GM23338 (cell line): ENCODE measurements at regions not wholly inside any gene's neighbourhood (a gene's known extent, or its start where the extent isn't known, plus 50 kb on each side); places are given as distances from the start of the nearest gene placed in this dataset.

ENCODE experiments used
- ATAC-seq: fragments of 200-7000 bp; cut with Tn5 transposase; 3 replicates; pipeline ENCODE4 v1.9.1; 2020
- DNase-seq: peaks from one replicate; pipeline ENCODE4 v3.0.0-alpha.2; 2015; ENCODE audit warnings: low spot score
- H2AFZ ChIP-seq: fragments of 200-600 bp; sonication (generic); 2 replicates; pipeline ENCODE4 v1.8.0; 2016; ENCODE audit warnings: antibody characterized with exemption, mild to moderate bottlenecking, moderate library complexity
- H3F3A ChIP-seq: fragments of 200-600 bp; sonication (generic); replicated peaks from 2 replicates; pipeline ENCODE4 v1.8.0; 2017; ENCODE audit warnings: antibody characterized with exemption, mixed run types, low read depth
- H3K27ac ChIP-seq: fragments of 200-600 bp; sonication (generic); 2 replicates; pipeline ENCODE4 v1.6.1; 2016; ENCODE audit warnings: low read depth
- H3K27me3 ChIP-seq: fragments of 200-600 bp; sonication (generic); 2 replicates; pipeline ENCODE4 v1.8.0; 2016; ENCODE audit warnings: mild to moderate bottlenecking, mixed run types, moderate library complexity; ENCODE audit not compliant: insufficient read depth
- H3K36me3 ChIP-seq: fragments of 200-600 bp; sonication (generic); 2 replicates; pipeline ENCODE4 v1.8.0; 2016; ENCODE audit warnings: mild to moderate bottlenecking; ENCODE audit not compliant: insufficient read depth
- H3K4me1 ChIP-seq: fragments of 200-600 bp; sonication (generic); 2 replicates; pipeline ENCODE4 v1.8.0; 2016; ENCODE audit warnings: mild to moderate bottlenecking, moderate library complexity; ENCODE audit not compliant: insufficient read depth
- H3K4me2 ChIP-seq: fragments of 200-600 bp; sonication (generic); 2 replicates; pipeline ENCODE4 v1.7.1; 2017; ENCODE audit warnings: mixed run types
- H3K4me3 ChIP-seq: fragments of 200-600 bp; sonication (generic); 2 replicates; pipeline ENCODE4 v1.6.1; 2016; ENCODE audit warnings: mixed run types
- H3K79me2 ChIP-seq: fragments of 200-600 bp; sonication (generic); replicated peaks from 2 replicates; pipeline ENCODE4 v1.8.0; 2017; ENCODE audit warnings: mild to moderate bottlenecking; ENCODE audit not compliant: insufficient read depth
- H3K9me2 ChIP-seq: fragments of 200-600 bp; sonication (generic); 2 replicates; pipeline ENCODE4 v1.8.0; 2017; ENCODE audit not compliant: insufficient read depth
- H4K20me1 ChIP-seq: fragments of 200-600 bp; sonication (generic); replicated peaks from 2 replicates; pipeline ENCODE4 v1.8.0; 2017; ENCODE audit warnings: mild to moderate bottlenecking; ENCODE audit not compliant: insufficient read depth
- H3K27ac Mint-ChIP-seq: 2 replicates; pipeline ENCODE4 v1.8.0; 2020; ENCODE audit warnings: inconsistent platforms, mild to moderate bottlenecking, moderate library complexity, mixed read lengths
- H3K27me3 Mint-ChIP-seq: 3 replicates; pipeline ENCODE4 v1.8.0; 2022; ENCODE audit warnings: low read depth, mild to moderate bottlenecking, moderate library complexity, mixed read lengths, inconsistent platforms; ENCODE audit not compliant: insufficient read depth, poor library complexity
- H3K36me3 Mint-ChIP-seq: 3 replicates; pipeline ENCODE4 v1.8.0; 2021; ENCODE audit warnings: low read depth, mild to moderate bottlenecking, inconsistent platforms, moderate library complexity, mixed read lengths
- H3K4me1 Mint-ChIP-seq: 3 replicates; pipeline ENCODE4 v1.8.0; 2020; ENCODE audit warnings: mild to moderate bottlenecking, inconsistent platforms, mixed read lengths
- H3K4me3 Mint-ChIP-seq: 3 replicates; pipeline ENCODE4 v1.8.0; 2021; ENCODE audit warnings: moderate library complexity, mild to moderate bottlenecking, inconsistent platforms, mixed read lengths
- H3K9me3 Mint-ChIP-seq: 3 replicates; pipeline ENCODE4 v1.8.0; 2020; ENCODE audit warnings: moderate library complexity, mild to moderate bottlenecking, inconsistent platforms, mixed read lengths
- CREB1 ChIP-seq: fragments of 250-450 bp; sonication (Bioruptor Pico); IDR thresholded peaks from 2 replicates; pipeline ENCODE4 v1.5.0; 2020; ENCODE audit warnings: low read depth, mild to moderate bottlenecking, moderate library complexity
- REST ChIP-seq: IDR thresholded peaks from one replicate; pipeline ENCODE4 v1.6.1; 2018; ENCODE audit warnings: antibody characterized with exemption; ENCODE audit not compliant: unreplicated experiment
- TF ChIP-seq, protein P1 (sequence below): fragments of 250-450 bp; sonication (Bioruptor Pico); IDR thresholded peaks from 2 replicates; pipeline ENCODE4 v1.5.0; 2020; ENCODE audit warnings: mild to moderate bottlenecking, moderate library complexity
- TF ChIP-seq, protein P2 (sequence below), 2 experiments: fragments of 200-600 bp in 1 of 2; sonication (generic) in 1 of 2; conservative IDR thresholded peaks; 2 replicates each; pipeline versions ENCODE4 v1.5.1 to v1.6.1; 2016 to 2017; ENCODE audit warnings: antibody characterized with exemption in 2 of 2, low read depth in 2 of 2, mild to moderate bottlenecking in 2 of 2, moderate library complexity in 1 of 2

DNA sequence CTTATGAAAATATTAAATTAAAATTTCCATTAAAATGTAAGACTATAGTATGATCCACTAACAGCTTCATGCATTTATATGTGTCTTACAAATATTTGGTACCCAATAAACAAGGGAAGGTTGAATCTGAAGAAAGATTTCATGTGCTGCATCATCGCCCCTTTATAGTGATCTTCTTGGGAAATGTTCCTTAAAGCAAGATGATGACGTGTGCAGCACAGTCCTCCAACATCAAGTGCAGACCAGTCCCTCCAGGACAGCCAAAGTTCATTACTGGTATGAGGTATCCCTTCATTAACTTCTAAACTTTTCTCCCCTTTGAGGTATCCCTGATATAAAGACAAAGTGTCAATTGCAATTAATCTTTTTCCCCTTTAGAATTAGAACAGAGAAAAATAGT is 567.0 kb downstream of the METTL15 start (continued):
- TF ChIP-seq, protein P1, sequence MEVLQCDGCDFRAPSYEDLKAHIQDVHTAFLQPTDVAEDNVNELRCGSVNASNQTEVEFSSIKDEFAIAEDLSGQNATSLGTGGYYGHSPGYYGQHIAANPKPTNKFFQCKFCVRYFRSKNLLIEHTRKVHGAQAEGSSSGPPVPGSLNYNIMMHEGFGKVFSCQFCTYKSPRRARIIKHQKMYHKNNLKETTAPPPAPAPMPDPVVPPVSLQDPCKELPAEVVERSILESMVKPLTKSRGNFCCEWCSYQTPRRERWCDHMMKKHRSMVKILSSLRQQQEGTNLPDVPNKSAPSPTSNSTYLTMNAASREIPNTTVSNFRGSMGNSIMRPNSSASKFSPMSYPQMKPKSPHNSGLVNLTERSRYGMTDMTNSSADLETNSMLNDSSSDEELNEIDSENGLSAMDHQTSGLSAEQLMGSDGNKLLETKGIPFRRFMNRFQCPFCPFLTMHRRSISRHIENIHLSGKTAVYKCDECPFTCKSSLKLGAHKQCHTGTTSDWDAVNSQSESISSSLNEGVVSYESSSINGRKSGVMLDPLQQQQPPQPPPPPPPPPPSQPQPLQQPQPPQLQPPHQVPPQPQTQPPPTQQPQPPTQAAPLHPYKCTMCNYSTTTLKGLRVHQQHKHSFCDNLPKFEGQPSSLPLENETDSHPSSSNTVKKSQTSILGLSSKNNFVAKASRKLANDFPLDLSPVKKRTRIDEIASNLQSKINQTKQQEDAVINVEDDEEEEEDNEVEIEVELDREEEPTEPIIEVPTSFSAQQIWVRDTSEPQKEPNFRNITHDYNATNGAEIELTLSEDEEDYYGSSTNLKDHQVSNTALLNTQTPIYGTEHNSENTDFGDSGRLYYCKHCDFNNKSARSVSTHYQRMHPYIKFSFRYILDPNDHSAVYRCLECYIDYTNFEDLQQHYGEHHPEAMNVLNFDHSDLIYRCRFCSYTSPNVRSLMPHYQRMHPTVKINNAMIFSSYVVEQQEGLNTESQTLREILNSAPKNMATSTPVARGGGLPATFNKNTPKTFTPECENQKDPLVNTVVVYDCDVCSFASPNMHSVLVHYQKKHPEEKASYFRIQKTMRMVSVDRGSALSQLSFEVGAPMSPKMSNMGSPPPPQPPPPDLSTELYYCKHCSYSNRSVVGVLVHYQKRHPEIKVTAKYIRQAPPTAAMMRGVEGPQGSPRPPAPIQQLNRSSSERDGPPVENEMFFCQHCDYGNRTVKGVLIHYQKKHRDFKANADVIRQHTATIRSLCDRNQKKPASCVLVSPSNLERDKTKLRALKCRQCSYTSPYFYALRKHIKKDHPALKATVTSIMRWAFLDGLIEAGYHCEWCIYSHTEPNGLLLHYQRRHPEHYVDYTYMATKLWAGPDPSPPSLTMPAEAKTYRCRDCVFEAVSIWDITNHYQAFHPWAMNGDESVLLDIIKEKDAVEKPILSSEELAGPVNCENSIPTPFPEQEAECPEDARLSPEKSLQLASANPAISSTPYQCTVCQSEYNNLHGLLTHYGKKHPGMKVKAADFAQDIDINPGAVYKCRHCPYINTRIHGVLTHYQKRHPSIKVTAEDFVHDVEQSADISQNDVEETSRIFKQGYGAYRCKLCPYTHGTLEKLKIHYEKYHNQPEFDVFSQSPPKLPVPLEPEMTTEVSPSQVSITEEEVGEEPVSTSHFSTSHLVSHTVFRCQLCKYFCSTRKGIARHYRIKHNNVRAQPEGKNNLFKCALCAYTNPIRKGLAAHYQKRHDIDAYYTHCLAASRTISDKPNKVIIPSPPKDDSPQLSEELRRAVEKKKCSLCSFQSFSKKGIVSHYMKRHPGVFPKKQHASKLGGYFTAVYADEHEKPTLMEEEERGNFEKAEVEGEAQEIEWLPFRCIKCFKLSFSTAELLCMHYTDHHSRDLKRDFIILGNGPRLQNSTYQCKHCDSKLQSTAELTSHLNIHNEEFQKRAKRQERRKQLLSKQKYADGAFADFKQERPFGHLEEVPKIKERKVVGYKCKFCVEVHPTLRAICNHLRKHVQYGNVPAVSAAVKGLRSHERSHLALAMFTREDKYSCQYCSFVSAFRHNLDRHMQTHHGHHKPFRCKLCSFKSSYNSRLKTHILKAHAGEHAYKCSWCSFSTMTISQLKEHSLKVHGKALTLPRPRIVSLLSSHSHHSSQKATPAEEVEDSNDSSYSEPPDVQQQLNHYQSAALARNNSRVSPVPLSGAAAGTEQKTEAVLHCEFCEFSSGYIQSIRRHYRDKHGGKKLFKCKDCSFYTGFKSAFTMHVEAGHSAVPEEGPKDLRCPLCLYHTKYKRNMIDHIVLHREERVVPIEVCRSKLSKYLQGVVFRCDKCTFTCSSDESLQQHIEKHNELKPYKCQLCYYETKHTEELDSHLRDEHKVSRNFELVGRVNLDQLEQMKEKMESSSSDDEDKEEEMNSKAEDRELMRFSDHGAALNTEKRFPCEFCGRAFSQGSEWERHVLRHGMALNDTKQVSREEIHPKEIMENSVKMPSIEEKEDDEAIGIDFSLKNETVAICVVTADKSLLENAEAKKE (CRISPR knock-in tag) = no peak
- TF ChIP-seq REST (no peak), CREB1 (no peak)

- H3K4me3 ChIP-seq = no peak overlapping the region
- H3F3A ChIP-seq = no peaks in the 10 kb centered on the region
- H3K79me2 ChIP-seq = no peaks in the 10 kb centered on the region
- no peaks in the 10 kb centered on the region for H3K36me3 ChIP-seq
- Mint-ChIP-seq H3K4me3 (no peak overlapping the region), H3K27me3 (no peaks in the 10 kb centered on the region), H3K4me1 (peaks cover 9% of the 10 kb centered on the region; the same call in 2 of the 3 replicates), H3K27ac (no peak overlapping the region), H3K9me3 (no peaks in the 10 kb centered on the region), H3K36me3 (no peaks in the 10 kb centered on the region)
- no peaks in the 10 kb centered on the region for H3K27me3 ChIP-seq
- no peaks in the 10 kb centered on the region; the same call in 1 of the 2 replicates for H3K9me2 ChIP-seq
- no peak overlapping the region for H3K27ac ChIP-seq
- ATAC-seq (peak; percentile 98), DNase-seq (peak; percentile 57)
- TF ChIP-seq, protein P2, sequence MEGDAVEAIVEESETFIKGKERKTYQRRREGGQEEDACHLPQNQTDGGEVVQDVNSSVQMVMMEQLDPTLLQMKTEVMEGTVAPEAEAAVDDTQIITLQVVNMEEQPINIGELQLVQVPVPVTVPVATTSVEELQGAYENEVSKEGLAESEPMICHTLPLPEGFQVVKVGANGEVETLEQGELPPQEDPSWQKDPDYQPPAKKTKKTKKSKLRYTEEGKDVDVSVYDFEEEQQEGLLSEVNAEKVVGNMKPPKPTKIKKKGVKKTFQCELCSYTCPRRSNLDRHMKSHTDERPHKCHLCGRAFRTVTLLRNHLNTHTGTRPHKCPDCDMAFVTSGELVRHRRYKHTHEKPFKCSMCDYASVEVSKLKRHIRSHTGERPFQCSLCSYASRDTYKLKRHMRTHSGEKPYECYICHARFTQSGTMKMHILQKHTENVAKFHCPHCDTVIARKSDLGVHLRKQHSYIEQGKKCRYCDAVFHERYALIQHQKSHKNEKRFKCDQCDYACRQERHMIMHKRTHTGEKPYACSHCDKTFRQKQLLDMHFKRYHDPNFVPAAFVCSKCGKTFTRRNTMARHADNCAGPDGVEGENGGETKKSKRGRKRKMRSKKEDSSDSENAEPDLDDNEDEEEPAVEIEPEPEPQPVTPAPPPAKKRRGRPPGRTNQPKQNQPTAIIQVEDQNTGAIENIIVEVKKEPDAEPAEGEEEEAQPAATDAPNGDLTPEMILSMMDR (conservative IDR thresholded peaks at IDR 0.05; ENCODE audit: low read depth in 2 of 2) = peak; percentile 77 to 78
- no peak for TF ChIP-seq CREB1
- no peaks in the 10 kb centered on the region; the same call in 1 of the 2 replicates for H3K4me1 ChIP-seq
- peak overlapping the region; percentile 94; the same call in 1 of the 2 replicates for H2AFZ ChIP-seq
- no peak overlapping the region for H3K4me2 ChIP-seq
- no peaks in the 10 kb centered on the region for H4K20me1 ChIP-seq
These were observed 566.4 kb downstream of the METTL15 start for GRCh38 chr11:28674433-28675103.
